Keratinocyte (primary cell): ENCODE measurements at regions not wholly inside any gene's neighbourhood (a gene's known extent, or its start where the extent isn't known, plus 50 kb on each side); places are given as distances from the start of the nearest gene placed in this dataset.
"Not testable (repeated sequence)": the region's sequence is repeated elsewhere in the genome, so short reads cannot be mapped to it uniquely, and the experiment has no call there.

ENCODE experiments used
- DNase-seq: peaks from one replicate; pipeline ENCODE4 v3.0.0-alpha.2; 2011; ENCODE audit warnings: low read depth, missing footprints, low spot score
- FAIRE-seq: peaks from 2 replicates; lab custom pipeline; 2011; peaks lifted over from hg19 to GRCh38; lab: Jason Lieb, UNC
- H2AFZ ChIP-seq: 2 replicates; pipeline ENCODE4 v1.6.0; 2012; ENCODE audit warnings: low read length, control low read depth, inconsistent platforms; ENCODE audit not compliant: control insufficient read depth
- H3K27ac ChIP-seq: 2 replicates; pipeline ENCODE4 v1.5.1; 2011; ENCODE audit warnings: low read length; ENCODE audit not compliant: control insufficient read depth, insufficient read depth
- H3K27me3 ChIP-seq: 3 replicates; pipeline ENCODE4 v1.6.0; 2011; ENCODE audit warnings: low read length; ENCODE audit not compliant: control insufficient read depth, insufficient read depth; ENCODE audit errors: extremely low read depth
- H3K36me3 ChIP-seq, 2 experiments: 2 replicates in 1 of 2; 3 replicates in 1 of 2; pipeline ENCODE4 v1.5.1; 2011; ENCODE audit warnings: low read length in 2 of 2, mild to moderate bottlenecking in 1 of 2; ENCODE audit not compliant: control insufficient read depth in 2 of 2, insufficient read depth in 2 of 2; ENCODE audit errors: extremely low read depth in 1 of 2
- H3K4me1 ChIP-seq: 3 replicates; pipeline ENCODE4 v1.5.1; 2011; ENCODE audit warnings: low read length; ENCODE audit not compliant: control insufficient read depth, insufficient read depth; ENCODE audit errors: extremely low read depth
- H3K4me2 ChIP-seq: 3 replicates; pipeline ENCODE4 v1.6.0; 2011; ENCODE audit warnings: low read depth, low read length; ENCODE audit not compliant: control insufficient read depth, insufficient read depth; ENCODE audit errors: extremely low read depth
- H3K4me3 ChIP-seq, 3 experiments: fragments of 200-600 bp in 1 of 3; sonication (generic) in 1 of 3; 2 replicates in 2 of 3; 3 replicates in 1 of 3; pipeline ENCODE4 v1.5.1; 2011 to 2016; ENCODE audit warnings: low read length in 3 of 3, mild to moderate bottlenecking in 3 of 3, control low read depth in 2 of 3, inconsistent platforms in 1 of 3, low read depth in 1 of 3, mixed read lengths in 1 of 3, mixed run types in 1 of 3, moderate library complexity in 1 of 3; ENCODE audit not compliant: control insufficient read depth in 2 of 3, insufficient read depth in 2 of 3; ENCODE audit errors: extremely low read depth in 1 of 3
- H3K79me2 ChIP-seq: 2 replicates; pipeline ENCODE4 v1.6.0; 2012; ENCODE audit warnings: low read length; ENCODE audit not compliant: control insufficient read depth, insufficient read depth
- H3K9ac ChIP-seq: 3 replicates; pipeline ENCODE4 v1.6.0; 2011; ENCODE audit warnings: low read length; ENCODE audit not compliant: control insufficient read depth, insufficient read depth; ENCODE audit errors: extremely low read depth
- H3K9me1 ChIP-seq: 3 replicates; pipeline ENCODE4 v1.6.0; 2011; ENCODE audit warnings: low read length; ENCODE audit not compliant: control insufficient read depth, insufficient read depth; ENCODE audit errors: extremely low read depth
- H3K9me3 ChIP-seq: 2 replicates; pipeline ENCODE4 v1.5.1; 2012; ENCODE audit warnings: low read depth, low read length; ENCODE audit not compliant: control insufficient read depth
- H4K20me1 ChIP-seq: 3 replicates; pipeline ENCODE4 v1.6.0; 2011; ENCODE audit warnings: low read length; ENCODE audit not compliant: control insufficient read depth, insufficient read depth; ENCODE audit errors: extremely low read depth
- EZH2 ChIP-seq: IDR thresholded peaks from one replicate; pipeline ENCODE4 v1.6.1; 2012; ENCODE audit warnings: inconsistent platforms, mild to moderate bottlenecking, low read length, moderate library complexity
- dilution Hi-C: fragments of 300-500 bp; cut with MboI; formaldehyde crosslinking; loops from one replicate; pipeline ENCODE4 v1.7.0; 2020; ENCODE audit warnings: low sequenced_read_pairs; ENCODE audit not compliant: extremely low pct_ligation_motif_present
- TF ChIP-seq, protein P1 (sequence below), 3 experiments: IDR thresholded peaks in 1 of 3; conservative IDR thresholded peaks in 1 of 3; optimal IDR thresholded peaks in 1 of 3; 2 replicates in 2 of 3; 3 replicates in 1 of 3; pipeline versions ENCODE3 to v1.5.1; 2011; ENCODE audit warnings: low read length in 3 of 3, mild to moderate bottlenecking in 3 of 3, moderate library complexity in 2 of 3, control low read depth in 1 of 3, inconsistent platforms in 1 of 3; ENCODE audit not compliant: insufficient read depth in 2 of 3; ENCODE audit errors: extremely low read depth in 1 of 3

DNA sequence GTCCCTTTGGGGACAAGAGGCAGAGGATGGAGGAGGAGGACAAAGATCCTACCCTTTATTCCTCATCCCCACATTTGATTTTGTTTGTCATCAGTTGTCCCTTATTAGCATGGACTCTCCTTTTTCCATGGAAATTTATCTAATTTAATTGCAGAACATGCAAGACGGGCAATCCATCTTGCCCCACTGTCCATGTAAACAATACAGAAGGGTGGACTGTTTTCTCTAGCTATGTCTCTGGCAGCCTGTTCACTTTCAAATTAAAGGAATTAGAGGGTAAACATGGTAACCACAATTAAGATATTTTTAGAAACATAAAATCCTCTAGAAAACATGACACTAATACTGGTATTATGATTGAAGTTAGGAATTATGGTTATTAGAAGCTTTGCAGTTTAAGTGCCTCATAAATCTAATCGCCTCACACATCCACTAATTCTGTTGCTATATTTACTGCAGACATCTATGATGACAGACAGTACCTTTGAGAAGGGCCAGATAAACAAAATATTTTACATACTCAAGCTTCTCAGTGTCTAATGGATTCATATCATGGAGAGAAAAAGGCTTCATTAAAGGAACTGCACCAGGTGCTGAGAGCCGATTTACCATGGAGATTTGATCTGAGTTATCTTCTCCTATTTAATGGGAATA, 215.5 kb downstream of the LNPK start:
- no peak overlapping the region for H3K27ac ChIP-seq
- H4K20me1 ChIP-seq: no peaks in the 10 kb centered on the region
- DNase-seq (no peak), FAIRE-seq (no peak)
- H3K9me1 ChIP-seq: no peaks in the 10 kb centered on the region
- H3K9ac ChIP-seq: no peak overlapping the region
- no peak overlapping the region for H2AFZ ChIP-seq
- no peak overlapping the region for H3K4me2 ChIP-seq
- no peaks in the 10 kb centered on the region for H3K9me3 ChIP-seq
- H3K27me3 ChIP-seq: no peaks in the 10 kb centered on the region
- no peak overlapping the region for H3K4me3 ChIP-seq
- H3K4me1 ChIP-seq: no peaks in the 10 kb centered on the region
- dilution Hi-C loops: no loop called here
- TF ChIP-seq EZH2: no peak
- TF ChIP-seq, protein P1, sequence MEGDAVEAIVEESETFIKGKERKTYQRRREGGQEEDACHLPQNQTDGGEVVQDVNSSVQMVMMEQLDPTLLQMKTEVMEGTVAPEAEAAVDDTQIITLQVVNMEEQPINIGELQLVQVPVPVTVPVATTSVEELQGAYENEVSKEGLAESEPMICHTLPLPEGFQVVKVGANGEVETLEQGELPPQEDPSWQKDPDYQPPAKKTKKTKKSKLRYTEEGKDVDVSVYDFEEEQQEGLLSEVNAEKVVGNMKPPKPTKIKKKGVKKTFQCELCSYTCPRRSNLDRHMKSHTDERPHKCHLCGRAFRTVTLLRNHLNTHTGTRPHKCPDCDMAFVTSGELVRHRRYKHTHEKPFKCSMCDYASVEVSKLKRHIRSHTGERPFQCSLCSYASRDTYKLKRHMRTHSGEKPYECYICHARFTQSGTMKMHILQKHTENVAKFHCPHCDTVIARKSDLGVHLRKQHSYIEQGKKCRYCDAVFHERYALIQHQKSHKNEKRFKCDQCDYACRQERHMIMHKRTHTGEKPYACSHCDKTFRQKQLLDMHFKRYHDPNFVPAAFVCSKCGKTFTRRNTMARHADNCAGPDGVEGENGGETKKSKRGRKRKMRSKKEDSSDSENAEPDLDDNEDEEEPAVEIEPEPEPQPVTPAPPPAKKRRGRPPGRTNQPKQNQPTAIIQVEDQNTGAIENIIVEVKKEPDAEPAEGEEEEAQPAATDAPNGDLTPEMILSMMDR (optimal IDR thresholded peaks at IDR 0.05 in 1 of 3, IDR thresholded peaks at IDR 0.05 in 1 of 3, conservative IDR thresholded peaks at IDR 0.05 in 1 of 3; ENCODE audit: extremely low read depth in 1 of 3, insufficient read depth in 2 of 3, low read length in 3 of 3): no peak
- H3K36me3 ChIP-seq: no peaks in the 10 kb centered on the region
- no peaks in the 10 kb centered on the region for H3K79me2 ChIP-seq

DNA sequence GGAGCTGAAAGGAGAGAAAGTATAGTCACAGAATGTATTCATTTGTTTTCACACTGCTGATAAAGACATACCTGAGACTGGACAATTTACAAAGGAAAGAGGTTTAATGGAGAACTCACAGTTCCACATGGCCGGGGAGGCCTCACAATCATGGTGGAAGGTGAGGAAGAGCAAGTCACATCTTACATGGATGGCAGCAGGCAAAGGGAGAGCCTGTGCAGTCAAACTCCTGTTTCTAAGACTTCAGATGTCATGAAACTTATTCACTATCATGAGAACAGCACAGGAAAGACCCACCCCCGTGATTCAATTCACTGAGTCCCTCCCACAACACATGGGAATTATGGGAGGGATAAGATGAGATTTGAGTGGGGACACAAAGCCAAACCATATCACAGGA, 224.7 kb downstream of the LNPK start:
- H4K20me1 ChIP-seq, H3K27me3 ChIP-seq, H3K9ac ChIP-seq, FAIRE-seq, H2AFZ ChIP-seq, H3K9me3 ChIP-seq, H3K4me2 ChIP-seq, DNase-seq, H3K9me1 ChIP-seq, dilution Hi-C loops, H3K36me3 ChIP-seq, H3K79me2 ChIP-seq, H3K4me3 ChIP-seq, H3K27ac ChIP-seq, H3K4me1 ChIP-seq: not testable (repeated sequence)

DNA sequence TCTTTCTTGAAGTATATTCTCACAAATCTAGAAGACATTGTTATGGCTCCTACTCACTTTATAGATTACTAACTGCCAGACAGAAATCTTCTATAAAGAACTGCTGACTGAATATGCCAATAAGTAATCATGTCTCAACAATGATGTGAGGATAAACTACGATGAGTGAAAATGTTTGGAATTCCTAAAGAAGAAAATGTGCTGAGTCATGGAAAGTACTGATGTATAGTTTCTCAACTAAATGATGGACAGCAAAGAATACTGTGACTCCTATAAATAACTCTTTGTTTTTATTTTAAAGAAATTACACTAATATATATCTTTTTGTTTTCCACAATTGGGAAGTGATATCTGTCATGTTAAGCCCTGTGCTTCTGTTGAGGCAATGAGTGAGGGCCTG, 232.9 kb downstream of the LNPK start:
- Histone ChIP-seq H3K4me2 (no peak overlapping the region), H3K9me3 (no peaks in the 10 kb centered on the region), H3K27ac (no peak overlapping the region), H3K27me3 (no peaks in the 10 kb centered on the region), H3K9me1 (no peaks in the 10 kb centered on the region), H3K36me3 (no peaks in the 10 kb centered on the region), H3K4me3 (no peak overlapping the region), H4K20me1 (no peaks in the 10 kb centered on the region), H2AFZ (no peak overlapping the region), H3K4me1 (no peaks in the 10 kb centered on the region), H3K79me2 (no peaks in the 10 kb centered on the region), H3K9ac (no peak overlapping the region)
- DNase-seq: peak; percentile 13
- no peak for FAIRE-seq
- TF ChIP-seq, protein P1 (optimal IDR thresholded peaks at IDR 0.05 in 1 of 3, IDR thresholded peaks at IDR 0.05 in 1 of 3, conservative IDR thresholded peaks at IDR 0.05 in 1 of 3; ENCODE audit: extremely low read depth in 1 of 3, insufficient read depth in 2 of 3, low read length in 3 of 3): no peak
- no peak for TF ChIP-seq EZH2
- dilution Hi-C loops: no loop called here
